Effector memory CD4-positive, alpha-beta T cell (primary cell): ENCODE measurements at regions not wholly inside any gene's neighbourhood (a gene's known extent, or its start where the extent isn't known, plus 50 kb on each side); places are given as distances from the start of the nearest gene placed in this dataset.

ENCODE experiments used
- DNase-seq, 3 donors: peaks; one replicate each; pipeline ENCODE4 v3.0.0-alpha.2; 2020
- H3K27ac ChIP-seq: 2 replicates; pipeline ENCODE4 v1.7.0; 2013; ENCODE audit warnings: mild to moderate bottlenecking, low read length, moderate library complexity; ENCODE audit not compliant: insufficient read depth, poor library complexity, severe bottlenecking
- H3K27me3 ChIP-seq: replicated peaks from 2 replicates; pipeline ENCODE4 v1.7.0; 2013; ENCODE audit warnings: mild to moderate bottlenecking, low read length; ENCODE audit not compliant: insufficient read depth, control insufficient read depth, poor library complexity, severe bottlenecking
- H3K36me3 ChIP-seq: 2 replicates; pipeline ENCODE4 v1.7.0; 2013; ENCODE audit warnings: mild to moderate bottlenecking, low read length, moderate library complexity; ENCODE audit not compliant: control insufficient read depth, insufficient read depth
- H3K4me1 ChIP-seq: 2 replicates; pipeline ENCODE4 v1.7.0; 2013; ENCODE audit warnings: low read length, mild to moderate bottlenecking; ENCODE audit not compliant: control insufficient read depth, insufficient read depth, poor library complexity, severe bottlenecking
- H3K4me3 ChIP-seq: 2 replicates; pipeline ENCODE4 v1.7.0; 2013; ENCODE audit warnings: low read length, low read depth, mild to moderate bottlenecking; ENCODE audit not compliant: insufficient read depth, poor library complexity, severe bottlenecking
- H3K9me3 ChIP-seq: 2 replicates; pipeline ENCODE4 v1.7.0; 2013; ENCODE audit warnings: mild to moderate bottlenecking, low read length, moderate library complexity; ENCODE audit not compliant: control insufficient read depth

DNA sequence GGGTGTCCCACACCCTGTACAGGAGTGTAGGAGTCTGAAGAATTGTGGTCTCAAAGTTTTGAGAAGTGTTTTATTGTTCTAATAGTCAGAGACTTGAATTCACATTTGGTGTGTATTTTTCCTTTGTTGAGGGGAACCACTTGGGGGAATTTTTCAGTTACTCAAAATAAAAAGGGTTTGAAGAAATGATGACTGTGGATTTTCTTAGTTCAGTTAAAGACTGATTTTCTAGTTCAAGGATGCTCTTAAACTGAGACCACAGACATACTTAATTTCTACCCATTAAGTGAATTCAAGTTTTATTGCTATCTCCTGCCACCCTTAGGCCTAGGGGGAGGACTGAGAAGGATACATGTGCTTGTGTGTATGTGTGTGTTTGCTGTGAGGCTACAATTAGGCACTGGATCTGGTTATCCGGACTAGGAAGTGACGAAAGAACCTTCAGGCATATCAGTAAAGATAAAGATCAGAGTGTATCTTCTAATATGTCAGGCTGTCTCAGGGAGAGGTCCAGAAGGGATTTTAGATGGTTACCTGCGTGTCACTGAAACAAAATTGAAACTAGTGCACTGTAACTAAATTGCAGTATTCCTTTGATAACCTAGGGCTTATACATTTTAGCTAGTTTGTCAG is 234.9 kb upstream of the DACH1 start:
- no peaks in the 10 kb centered on the region for H3K9me3 ChIP-seq
- no peak for DNase-seq
- H3K4me3 ChIP-seq = no peak overlapping the region
- H3K27ac ChIP-seq = no peak overlapping the region
- no peaks in the 10 kb centered on the region for H3K36me3 ChIP-seq
- no peaks in the 10 kb centered on the region for H3K4me1 ChIP-seq
- H3K27me3 ChIP-seq = no peaks in the 10 kb centered on the region

DNA sequence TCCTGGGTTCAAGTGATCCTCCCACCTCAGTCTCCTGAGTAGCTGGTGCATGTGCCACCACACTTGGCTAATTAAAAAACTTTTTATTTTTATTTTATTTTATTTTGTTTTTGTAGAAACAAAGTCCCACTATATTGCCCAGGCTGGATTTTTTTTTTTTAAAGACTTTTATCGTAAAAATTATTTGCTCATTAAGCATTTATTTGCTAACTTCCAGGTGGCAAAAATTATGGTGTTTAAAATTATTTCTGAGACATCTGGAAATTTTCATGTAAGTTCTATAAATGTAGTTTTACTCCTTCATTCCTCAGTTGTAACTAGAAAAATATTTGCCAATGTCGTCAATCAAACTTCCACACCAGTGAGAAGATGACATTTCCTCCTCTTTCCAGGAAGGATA is 233.3 kb upstream of the DACH1 start:
- no peaks in the 10 kb centered on the region for H3K4me1 ChIP-seq
- no peak for DNase-seq
- no peak overlapping the region for H3K4me3 ChIP-seq
- H3K36me3 ChIP-seq = no peaks in the 10 kb centered on the region
- no peak overlapping the region for H3K27ac ChIP-seq
- H3K9me3 ChIP-seq = no peaks in the 10 kb centered on the region
- H3K27me3 ChIP-seq = no peaks in the 10 kb centered on the region

DNA sequence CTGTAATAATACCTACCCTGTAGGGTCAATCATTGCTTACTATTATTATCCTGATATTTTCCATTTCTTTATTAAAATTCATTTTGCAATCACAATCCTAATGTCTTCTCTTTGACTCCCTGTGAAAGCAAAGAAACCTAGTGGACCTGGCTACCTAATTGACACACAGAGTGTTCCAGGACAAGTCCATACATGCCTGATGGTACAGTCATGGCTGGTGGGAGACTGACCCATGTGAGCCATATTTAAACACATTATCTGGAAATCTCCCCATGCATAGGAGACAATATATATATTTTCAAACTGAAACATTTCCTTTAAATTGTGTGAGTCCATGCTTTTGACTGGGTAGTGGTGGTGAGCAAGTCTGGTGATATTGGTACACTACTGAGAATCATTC is 230.6 kb upstream of the DACH1 start:
- no peak overlapping the region for H3K4me3 ChIP-seq
- no peaks in the 10 kb centered on the region for H3K4me1 ChIP-seq
- no peaks in the 10 kb centered on the region for H3K9me3 ChIP-seq
- no peak overlapping the region for H3K27ac ChIP-seq
- no peaks in the 10 kb centered on the region for H3K36me3 ChIP-seq
- no peak for DNase-seq
- H3K27me3 ChIP-seq = no peaks in the 10 kb centered on the region

DNA sequence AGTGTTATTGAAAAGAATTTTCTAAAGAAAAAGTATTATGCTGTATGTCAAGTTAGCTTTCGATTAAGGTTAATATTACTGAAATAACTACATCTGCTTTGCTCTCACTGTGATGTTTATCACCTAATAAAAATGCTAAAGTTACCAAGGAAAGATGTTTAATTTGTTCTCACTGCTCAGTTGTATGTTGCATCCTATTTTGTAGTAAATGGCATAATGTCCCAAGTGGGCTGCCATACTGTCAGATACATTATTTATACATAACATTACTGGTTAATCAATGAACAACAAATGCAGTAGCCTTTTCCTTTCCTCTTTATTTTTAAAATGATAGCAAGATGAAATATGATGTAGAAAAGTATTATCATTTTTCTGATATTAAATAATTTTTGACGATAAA is 226.3 kb upstream of the DACH1 start:
- Histone ChIP-seq H3K9me3 (no peaks in the 10 kb centered on the region), H3K27me3 (no peaks in the 10 kb centered on the region), H3K36me3 (no peaks in the 10 kb centered on the region), H3K4me3 (no peak overlapping the region), H3K4me1 (no peaks in the 10 kb centered on the region), H3K27ac (no peak overlapping the region)
- no peak for DNase-seq

DNA sequence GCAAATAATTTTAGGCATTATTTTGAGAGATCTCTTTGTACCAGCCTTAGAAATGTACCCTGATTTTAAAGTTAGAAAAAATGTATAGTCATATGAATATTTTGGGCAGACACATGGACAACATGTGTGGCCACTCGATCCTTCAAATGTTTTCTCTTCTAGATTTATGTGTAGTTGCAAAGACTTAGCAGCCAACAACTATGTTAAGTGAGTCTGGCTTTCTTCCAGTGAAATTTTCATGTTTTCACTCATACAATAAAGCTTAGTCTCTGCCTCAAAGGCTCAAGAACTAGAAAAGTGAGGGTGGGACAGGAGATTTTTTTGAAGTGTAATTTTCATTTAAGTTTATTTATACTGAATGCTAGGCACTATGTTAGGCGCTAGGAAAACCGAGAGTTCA is 207.7 kb upstream of the DACH1 start:
- Histone ChIP-seq H3K27ac (no peak overlapping the region), H3K4me1 (no peaks in the 10 kb centered on the region), H3K36me3 (no peaks in the 10 kb centered on the region), H3K27me3 (no peaks in the 10 kb centered on the region), H3K4me3 (no peak overlapping the region), H3K9me3 (no peaks in the 10 kb centered on the region)
- no peak for DNase-seq

DNA sequence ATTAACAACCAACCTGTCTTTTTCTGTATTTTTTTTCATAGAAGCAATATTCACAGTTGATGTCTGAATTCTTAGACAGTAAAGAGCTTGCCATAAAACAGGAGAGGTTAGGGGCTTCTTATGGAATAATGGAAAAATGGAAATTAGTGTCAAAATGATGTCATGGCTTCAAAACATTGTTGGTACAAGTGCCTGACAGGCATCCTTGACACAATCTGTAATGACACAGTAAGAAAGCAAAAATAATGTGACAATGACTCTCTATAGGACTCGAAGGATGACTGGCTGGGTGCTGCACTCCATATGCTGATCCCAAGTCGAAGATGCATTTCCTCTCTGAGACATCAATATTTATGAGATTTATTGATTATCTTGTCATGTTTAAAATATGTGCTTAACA is 205.3 kb upstream of the DACH1 start:
- Histone ChIP-seq H3K36me3 (no peaks in the 10 kb centered on the region), H3K9me3 (no peaks in the 10 kb centered on the region), H3K4me1 (no peaks in the 10 kb centered on the region), H3K27me3 (no peaks in the 10 kb centered on the region), H3K27ac (no peak overlapping the region), H3K4me3 (no peak overlapping the region)
- DNase-seq = no peak

DNA sequence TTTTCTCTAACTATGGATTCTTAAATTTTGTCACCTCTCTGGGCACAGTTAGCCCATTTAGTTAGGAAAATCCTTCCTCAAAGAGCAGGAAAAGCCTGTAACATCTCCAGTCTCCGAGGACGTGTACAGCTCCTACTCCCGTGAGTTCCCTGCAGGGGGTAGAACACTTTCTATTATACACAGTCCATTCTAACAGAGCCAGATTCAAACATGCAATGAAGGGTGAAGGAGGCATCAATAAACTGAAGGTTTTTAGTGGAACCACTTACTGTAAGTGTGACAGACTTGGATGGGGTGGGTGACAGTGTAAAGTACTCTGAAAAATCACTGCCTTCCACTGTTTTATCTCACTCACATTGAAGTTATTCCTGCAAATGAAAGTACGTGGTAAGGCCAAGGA is 204.7 kb upstream of the DACH1 start:
- Histone ChIP-seq H3K4me3 (no peak overlapping the region), H3K27ac (no peak overlapping the region), H3K27me3 (no peaks in the 10 kb centered on the region), H3K4me1 (no peaks in the 10 kb centered on the region), H3K9me3 (no peaks in the 10 kb centered on the region), H3K36me3 (no peaks in the 10 kb centered on the region)
- DNase-seq = no peak

DNA sequence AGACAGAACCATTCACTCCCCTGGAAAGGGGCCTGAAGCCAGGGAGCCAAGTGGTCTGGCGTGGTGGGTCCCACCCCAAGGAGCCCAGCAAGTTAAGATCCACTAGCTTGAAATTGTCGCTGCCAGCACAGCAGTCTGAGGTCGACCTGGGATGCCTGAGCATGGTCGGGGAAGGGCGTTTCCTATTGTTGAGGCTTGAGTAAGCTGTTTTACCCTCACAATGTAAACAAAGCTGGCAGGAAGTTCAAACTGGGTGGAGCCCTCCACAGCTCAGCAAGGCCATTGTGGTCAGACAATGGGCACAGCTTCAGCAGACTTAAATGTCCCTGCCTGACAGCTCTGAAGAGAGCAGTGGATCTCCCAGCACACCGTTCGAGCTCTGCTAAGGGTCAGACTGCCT is 195.6 kb upstream of the DACH1 start:
- Histone ChIP-seq H3K4me3 (no peak overlapping the region), H3K9me3 (no peaks in the 10 kb centered on the region), H3K27ac (no peak overlapping the region), H3K27me3 (no peaks in the 10 kb centered on the region), H3K4me1 (no peaks in the 10 kb centered on the region), H3K36me3 (no peaks in the 10 kb centered on the region)
- DNase-seq = no peak

DNA sequence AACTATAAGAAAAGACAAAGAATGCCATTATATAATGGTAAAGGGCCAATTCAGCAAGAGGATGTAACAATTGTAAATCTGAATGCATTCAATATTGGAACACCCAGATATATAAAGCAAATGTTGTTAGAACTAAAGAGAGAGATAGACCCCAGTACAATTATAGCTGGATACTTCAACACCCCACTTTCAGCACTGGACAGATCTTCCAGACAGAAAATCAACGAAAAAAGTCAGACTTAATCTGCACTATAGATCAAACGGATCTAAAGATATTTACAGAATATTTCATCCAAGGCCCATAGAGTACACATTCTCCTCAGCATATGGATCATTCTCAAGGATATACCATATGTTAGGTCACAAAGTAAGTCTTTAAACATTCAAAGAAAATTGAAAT is 194.6 kb upstream of the DACH1 start:
- Histone ChIP-seq H3K27me3 (no peaks in the 10 kb centered on the region), H3K4me3 (no peak overlapping the region), H3K36me3 (no peaks in the 10 kb centered on the region), H3K9me3 (no peaks in the 10 kb centered on the region), H3K4me1 (no peaks in the 10 kb centered on the region), H3K27ac (no peak overlapping the region)
- DNase-seq = no peak

DNA sequence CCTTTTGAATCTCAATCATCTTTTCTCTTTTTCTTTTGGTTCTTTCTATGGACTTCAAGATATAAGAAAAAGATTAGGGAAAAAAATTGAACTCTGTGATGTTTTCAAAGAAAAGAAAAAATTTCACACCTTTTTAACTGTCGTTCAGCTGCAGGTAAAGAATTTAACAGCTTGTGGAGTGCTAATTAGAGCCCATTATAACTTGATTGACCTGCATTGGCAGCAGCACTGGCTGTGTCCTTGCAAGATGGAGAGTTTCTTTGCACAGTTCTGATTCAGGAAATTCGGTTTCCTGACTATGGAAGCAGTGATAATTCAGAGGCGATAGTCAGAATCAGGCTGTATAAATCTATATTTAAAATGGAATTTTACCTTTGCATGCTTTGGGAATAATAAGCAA is 183.2 kb upstream of the DACH1 start:
- Histone ChIP-seq H3K27ac (no peak overlapping the region), H3K4me1 (no peaks in the 10 kb centered on the region), H3K4me3 (no peak overlapping the region), H3K36me3 (no peaks in the 10 kb centered on the region), H3K27me3 (no peaks in the 10 kb centered on the region), H3K9me3 (no peaks in the 10 kb centered on the region)
- DNase-seq = no peak

DNA sequence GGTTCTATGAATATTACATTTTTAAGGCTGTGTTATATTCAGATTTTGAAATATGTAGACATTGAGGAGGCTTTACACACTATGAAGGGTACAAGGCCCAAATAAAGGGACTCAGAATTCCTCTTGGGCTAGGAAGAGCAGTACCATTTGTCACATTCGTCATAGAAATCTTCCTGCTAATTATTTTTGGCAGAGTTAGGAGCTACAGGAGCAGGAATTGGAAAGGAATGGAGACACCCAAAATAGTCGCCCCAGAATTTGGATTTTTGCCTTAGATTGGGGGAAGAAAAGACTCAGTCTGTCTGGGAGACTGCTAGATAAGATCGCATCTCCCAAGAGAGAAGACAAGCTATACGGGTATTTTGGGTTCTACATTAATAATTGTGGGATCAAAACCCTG is 176.4 kb upstream of the DACH1 start:
- DNase-seq = no peak
- H3K9me3 ChIP-seq = no peaks in the 10 kb centered on the region
- H3K27ac ChIP-seq = no peak overlapping the region
- H3K36me3 ChIP-seq = no peaks in the 10 kb centered on the region
- no peaks in the 10 kb centered on the region for H3K27me3 ChIP-seq
- no peaks in the 10 kb centered on the region for H3K4me1 ChIP-seq
- no peak overlapping the region for H3K4me3 ChIP-seq
